ENCODE measurements at regions not wholly inside any gene's neighbourhood (a gene's known extent, or its start where the extent isn't known, plus 50 kb on each side); places are given as distances from the start of the nearest gene placed in this dataset.
"Not testable (repeated sequence)": the region's sequence is repeated elsewhere in the genome, so short reads cannot be mapped to it uniquely, and the experiment has no call there.

DNA sequence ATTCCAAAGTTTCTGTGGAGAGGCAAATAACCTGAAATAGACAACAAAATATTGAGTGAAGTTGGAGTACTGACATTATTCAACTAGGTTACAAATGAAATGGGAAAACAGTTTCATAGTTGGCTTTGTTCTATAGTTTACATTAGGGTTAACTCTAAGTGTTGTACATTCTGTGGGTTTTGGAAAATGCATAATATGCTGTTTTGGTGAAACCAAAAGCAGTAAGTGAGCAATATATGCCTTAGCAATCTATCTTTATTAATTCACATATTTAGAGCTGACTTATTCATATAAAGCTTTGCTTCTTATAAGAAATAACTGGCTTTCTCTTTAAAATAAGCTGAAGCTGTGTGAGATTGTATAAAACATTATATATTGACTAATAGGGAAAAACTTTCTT lies 157.5 kb upstream of the AHI1 start:
- DNase-seq: peak; percentile 24

DNA sequence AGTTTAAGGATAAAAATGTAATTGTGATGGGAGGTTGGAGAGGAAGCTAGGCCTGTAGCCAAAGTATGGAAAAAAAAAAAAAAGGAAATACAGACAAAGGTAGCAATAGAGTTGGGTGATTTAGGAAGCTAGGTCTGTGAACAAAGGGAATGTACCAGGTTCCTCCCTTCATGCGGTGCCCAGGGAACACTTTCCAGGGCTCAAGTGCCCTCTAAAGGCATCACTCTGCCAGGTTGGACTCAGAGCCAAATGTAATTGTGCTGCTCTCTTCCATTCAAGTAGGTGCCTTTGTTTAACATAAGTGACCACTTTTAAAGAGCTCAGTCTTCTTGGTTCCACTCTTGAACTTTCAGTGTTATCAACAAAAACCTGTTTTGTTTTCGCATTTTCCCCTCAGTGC lies 159.7 kb upstream of the AHI1 start:
- DNase-seq: no peak

DNA sequence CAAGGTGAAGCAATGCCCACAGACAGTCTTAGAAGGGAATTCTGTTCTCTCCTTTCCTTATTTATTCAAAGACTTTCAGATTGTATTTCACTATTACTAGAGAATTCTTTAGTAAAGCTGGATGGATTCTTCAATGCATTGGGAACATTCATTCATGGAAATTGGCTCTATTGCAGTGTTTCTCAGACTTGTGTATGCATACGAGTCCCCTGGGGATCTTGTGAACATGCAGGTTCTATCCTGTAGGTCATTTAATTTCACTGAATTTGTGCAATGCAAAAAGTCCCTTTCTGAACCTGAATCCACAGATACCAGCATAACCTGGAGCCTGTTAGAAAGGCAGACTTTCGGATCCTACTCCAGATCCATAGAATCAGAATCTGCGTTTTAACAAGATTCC lies 160.9 kb upstream of the AHI1 start:
- no peak for DNase-seq

DNA sequence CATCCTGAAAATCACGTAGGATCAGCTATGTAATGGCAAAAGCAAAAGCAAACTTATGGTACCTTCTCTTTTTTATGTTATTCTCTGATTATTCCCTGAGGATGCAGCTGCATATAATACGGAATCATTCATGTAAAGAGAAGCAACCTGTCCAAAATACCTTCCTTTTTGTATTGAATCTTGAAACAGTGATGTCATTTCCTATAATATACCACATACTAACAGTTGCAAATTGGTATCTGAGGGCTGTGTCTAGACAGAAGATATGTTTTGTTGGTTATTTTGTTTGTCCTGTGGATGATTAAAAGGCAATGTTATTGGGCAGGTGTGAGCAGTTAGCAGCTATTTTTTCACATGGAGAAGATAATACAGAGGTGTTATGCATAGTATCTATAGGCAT lies 161.4 kb upstream of the AHI1 start:
- DNase-seq: no peak

DNA sequence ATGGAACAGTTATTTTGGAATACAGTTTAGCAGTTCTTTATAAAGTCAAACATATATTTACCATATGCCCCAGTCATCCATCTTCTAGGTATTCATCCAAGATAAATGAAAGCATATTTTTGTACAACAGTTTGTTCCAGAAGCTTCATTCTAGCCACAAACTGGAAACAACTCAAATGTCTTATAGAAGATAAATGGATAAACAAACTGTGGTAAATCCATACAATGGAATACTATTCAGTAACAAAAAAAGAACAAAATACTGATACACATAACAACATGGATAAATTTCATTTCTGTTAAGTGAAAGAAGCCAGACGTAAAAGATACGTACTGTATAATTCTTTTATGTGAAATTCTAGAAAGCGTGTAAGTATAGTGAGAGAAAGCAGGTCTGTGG lies 167.0 kb upstream of the AHI1 start:
- DNase-seq: no peak

DNA sequence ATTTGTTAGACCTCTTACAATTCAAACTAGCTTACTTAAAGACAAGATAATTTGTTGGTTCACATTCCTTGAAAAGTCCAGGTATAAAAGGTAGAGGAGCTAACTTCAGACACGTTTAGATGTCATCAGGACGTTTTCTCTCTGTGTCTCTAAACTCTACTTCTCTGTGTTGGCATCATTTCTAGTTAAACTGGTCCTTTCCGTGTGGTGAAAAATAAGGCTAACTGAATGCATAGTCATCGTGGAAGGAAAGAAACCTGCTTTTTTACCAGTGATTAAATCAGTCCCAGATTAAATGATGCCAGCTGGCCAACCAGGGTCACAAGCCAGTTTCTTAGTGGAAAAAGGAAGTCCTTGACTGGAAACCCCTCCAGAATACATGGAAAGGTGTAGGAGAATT lies 168.4 kb upstream of the AHI1 start:
- no peak for DNase-seq

DNA sequence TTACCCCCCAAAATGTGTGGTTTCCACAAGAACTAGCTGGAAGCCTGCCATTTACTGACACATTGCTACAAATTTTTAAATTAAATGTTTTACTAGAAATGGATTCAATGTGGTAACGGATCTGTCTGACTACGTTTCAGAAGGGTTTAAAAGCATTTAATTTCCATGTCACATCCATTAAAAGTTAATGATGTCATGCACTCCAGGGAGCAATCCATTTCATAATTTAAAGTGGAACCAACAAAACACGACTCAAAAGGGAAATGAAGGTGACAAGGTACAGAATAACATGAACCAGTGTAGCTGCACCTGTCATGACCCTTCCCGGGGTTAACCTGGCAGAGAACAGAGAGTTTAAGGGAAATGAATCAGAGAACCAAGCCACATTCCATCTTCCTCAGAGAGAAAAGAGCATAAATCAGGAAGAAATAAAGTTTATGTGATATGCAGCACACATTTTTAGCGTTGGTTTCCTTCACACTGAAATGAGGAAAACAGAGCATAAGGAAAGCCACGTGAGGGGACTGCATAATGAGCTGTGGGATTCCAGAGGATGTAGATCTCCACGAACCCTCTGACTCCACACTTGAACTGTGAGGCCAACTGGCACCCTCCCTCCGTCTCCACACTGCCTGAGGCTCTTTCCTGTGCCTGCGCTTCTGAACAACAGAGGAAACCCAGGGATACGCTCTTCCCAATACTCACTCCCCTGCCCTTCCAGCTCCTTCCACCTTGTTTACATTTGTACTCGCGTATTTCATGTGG lies 170.3 kb upstream of the AHI1 start:
- DNase-seq: peak; percentile 67

DNA sequence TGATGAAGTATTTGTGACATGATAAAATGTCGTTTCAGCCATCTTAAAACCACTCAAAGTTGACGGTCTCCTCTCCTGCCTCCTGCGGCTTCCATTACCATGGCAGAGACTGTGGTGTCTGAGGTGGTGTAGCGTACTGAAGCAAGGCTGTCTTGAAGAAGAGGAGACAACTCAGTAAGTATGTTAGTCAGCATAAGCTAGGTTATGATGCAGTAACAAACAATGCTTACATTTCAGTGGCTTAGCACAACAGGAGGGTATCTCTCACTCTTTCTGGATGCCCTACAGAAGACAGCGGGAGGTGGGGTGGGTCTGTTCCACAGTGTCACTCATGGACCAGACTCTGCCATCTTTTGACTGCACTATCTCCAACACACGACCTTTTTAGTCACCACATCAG lies 174.7 kb upstream of the AHI1 start:
- DNase-seq: no peak

DNA sequence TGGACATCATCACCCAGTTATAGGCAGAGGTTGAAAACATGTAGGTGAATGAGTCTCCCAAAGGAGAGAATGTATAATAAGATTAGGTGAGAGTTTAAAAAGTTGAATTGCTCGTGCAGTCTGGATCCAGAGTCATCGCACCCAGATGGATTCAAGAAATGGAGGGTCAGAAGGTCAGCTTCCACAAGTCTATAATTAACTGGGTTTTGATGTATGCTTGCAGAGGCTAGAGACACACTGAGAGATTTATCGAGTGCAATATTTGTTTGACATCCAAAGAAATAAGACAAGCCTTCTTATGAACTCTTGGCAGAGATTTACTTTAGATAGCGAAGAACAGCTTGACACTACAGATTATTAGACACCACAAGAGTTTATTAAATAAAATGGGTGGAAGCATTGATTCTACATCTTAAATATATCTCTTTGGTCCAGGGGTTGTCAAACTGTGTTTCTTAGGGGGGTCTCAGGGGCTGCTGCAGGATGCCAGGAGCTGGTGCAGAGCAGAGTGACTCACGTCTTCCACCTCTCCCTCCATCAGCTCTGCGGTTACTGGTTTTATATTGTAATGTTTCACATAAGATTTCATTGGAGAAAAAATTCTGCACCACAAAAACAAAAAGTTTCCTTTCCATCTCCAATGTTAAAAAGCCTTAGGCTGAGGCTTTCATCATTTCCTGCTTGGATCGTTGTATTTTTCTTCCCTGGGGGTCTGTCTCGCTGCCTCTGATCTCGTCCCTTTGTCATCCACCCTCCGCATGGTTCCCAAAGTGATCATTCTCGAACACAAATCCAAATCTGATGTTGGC lies 176.2 kb upstream of the AHI1 start:
- DNase-seq: peak; percentile 93

DNA sequence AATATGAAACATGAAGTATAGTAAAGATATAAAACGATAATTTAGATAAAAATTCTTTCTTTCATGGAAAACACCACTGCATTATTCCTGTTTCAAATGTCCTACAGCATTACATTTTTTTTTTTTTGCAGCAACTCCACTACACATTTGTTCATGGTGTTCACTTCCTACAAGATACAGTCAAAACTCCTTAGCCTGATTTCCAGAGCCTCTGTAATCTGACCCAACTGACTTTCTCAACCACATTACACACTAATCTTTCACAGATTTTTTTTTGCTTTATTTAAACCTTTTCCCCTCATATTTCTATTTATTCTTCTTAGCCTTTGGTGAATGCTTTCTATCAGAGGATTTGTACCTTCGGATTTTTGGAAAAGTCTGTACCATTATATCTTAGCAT lies 176.5 kb upstream of the PDE7B start:
- DNase-seq: peak; percentile 35

DNA sequence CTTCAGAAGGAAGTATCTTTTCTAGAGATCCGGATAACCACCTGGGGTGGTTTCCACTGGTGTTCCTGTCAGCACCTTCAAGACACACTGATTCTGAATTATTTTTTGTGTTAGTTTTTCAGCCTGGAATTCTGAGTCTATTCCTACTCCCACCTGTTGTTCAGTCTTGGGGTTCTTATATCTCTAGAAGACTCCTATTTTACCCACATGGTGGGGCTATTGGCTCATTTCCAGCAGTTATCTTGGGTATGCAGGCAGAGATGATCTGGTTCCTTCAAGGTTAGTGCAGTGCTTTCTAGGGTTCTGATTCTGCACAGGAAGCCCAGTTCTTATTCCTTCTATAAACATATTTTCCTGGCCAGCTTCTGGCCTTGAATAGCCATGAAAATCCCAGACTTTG lies 175.6 kb upstream of the PDE7B start:
- peak; percentile 52 for DNase-seq

DNA sequence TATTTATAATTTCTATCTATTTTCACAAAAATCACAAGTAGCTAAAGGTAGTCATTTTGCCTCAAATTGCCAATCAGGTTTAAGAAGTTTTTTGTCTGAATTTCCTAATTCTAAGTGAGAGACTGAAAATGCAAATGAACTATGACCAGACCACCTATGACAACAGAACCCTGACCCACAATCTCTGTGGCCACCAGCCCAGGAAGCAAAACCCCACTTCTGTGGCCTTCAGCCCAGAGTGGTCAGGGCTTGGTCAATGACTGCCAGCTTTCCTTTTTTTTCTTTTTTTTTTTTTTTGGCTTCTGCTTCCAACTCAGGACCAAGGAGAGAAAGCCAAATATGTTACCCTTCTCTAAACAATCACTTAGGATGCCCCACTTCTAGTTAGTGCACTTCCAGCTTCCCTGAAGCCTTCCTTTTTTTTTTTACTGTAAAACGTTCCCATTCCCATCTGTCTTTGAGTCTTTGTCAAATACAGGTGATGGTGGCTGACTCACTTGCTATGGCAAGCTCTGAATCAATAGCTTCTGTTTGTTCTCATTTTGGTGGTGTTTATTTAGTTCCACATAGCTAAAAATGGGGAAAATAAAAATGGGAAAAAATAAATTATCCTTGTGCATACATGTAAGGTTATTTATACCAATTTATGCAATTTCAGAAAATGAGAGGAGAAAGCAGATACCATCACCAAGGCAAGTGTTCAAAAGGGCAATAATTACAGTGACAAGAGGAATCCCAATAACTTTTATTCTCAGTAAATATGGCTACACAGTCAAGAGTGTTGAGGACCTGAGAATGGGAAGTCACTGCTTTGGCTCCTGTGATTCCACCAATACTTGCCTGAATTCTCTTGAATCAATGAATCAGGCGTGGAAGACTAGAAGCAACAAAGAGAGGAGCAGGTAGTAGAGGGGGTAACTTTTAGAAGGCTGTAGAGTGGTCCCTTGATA lies 170.3 kb upstream of the PDE7B start:
- no peak for DNase-seq

DNA sequence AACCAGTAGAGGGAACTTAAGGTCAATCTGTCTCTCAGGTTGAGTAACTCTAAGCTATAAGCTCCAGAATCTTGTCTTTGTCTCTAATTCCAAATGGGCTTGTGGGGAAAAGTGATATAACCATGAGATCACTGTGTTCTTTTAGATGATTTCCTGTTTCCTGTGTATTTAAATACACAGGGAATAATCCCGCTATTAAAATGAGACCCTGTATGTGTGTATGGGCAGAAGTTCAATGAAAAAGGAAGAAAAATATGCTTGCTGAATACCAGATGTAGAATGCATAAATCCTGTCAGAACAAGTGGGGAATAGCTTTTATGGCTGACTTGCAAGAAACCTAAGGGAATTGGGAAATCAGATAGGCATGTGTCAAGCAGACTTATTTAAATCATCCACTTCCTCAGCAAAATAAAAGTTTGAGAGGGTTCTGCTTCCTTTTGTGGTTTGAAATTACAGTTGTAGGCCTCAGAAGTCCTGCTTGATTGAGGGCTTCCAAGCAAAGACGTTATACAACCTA lies 164.7 kb upstream of the PDE7B start:
- peak; percentile 95 for DNase-seq

DNA sequence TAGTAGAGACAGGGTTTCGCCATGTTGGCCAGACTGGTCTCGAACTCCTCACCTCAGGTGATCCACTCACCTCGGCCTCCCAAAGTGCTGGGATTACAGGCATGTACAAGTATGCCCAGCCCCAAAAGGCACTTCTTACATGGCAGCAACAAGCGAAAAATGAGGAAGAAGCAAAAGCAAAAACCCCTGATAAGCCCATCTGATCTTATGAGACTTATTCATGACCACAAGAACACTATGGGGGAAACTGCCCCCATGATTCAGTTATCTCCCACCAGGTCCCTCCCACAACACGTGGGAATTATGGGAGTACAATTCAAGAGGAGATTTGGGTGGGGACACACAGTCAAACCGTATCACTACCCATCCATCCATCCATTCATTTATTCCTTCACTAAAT lies 163.0 kb upstream of the PDE7B start:
- not testable (repeated sequence) for DNase-seq

DNA sequence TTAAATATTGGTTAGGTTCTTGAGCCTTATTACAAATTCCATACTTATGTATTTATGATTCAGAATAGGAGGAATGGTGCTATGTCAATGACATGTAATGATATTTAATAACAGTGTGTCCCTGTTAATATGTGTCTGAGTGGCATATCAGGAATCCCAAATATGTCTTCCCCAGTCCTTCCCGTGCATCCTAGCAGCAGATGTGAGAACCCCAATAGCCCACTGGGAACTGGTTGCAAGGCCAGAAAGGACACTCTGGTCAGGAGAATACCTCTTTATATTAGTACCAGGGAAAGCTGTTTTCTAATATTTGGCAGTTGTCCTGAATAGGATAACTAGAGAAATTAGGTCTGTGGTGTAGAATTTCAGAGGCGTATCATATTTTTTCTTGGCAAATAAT lies 159.1 kb upstream of the PDE7B start:
- no peak for DNase-seq

DNA sequence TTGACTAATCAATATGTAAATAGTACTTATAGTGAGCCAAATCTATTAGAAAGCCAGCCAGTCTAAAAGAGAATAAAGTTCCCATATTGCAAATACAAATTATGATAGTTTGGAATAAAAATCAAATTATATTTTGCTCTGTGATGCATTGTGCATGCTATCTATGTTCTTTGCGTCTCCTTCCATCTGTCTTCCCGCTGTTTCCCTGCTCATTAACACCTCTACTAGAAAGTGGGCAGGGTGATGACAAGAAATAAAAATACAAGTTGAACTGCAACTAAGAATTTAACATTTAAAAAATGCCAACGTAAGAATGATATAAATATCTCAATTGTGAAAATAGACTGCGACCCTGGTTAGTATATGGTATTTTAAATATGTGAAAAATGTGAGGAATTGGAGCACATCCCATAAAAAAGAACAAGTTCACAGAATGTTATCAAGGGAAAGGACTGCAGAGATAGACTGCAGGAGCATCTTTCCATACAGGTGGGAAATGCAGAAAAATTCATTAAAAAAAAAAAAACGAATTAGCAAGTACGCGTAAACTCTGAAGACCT lies 157.6 kb upstream of the PDE7B start:
- peak; percentile 28 for DNase-seq

DNA sequence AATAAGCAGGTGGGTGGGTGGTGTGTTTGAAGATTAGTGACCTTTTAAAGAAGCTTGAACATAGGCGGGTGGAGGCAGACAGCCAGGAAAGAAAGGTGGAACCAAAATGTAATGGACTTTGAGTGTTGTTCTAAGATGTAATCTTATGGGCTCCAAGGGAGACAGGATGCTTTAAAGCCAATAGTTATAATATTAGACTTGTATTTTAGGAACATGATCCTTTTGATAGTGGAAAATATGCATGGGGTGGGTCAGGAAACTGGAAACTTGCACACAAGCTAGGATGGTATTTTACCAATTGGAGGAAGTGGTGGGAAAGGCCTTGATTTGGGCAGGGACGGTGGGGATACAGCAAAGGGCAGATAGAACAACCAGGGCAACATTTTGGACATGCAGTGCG lies 151.8 kb upstream of the PDE7B start:
- no peak for DNase-seq

DNA sequence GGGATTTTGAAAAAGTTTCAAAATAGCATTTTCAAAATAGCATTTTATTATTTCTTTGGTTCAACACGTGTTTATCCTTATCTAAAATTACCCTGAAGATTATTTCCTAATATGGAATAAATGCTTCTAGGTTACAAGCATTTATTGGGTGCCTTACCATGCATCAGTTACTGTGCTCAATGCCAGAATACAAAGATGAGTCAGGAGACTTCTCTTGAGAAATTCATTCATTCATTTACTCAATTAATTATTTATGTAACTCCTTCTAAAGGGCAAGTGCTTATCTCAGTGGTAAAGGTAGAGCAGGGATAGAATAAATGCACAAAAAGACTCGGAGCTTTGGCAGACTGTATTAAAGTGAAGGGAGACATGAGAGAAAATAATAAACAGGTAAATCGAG lies 150.1 kb upstream of the PDE7B start:
- DNase-seq: no peak

DNA sequence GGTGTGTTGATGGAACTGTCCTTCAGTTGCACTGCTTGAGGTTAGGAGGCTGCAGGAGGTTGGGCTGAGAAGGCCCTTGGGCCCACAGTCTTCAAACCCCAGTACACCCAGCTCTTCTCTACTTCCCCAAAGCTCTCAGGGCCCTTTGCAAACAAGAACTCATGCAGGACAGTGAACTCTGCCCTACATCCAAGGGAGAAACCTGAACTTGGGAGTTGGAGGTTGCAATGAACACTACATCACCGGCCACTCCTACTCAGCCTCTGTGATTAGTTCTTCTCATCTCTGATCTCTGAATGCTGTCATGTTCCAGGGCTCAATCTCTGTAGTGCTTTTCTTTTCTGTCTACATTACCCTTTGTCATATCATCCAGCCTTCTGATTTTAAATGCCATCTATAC lies 148.5 kb upstream of the PDE7B start:
- DNase-seq: no peak

DNA sequence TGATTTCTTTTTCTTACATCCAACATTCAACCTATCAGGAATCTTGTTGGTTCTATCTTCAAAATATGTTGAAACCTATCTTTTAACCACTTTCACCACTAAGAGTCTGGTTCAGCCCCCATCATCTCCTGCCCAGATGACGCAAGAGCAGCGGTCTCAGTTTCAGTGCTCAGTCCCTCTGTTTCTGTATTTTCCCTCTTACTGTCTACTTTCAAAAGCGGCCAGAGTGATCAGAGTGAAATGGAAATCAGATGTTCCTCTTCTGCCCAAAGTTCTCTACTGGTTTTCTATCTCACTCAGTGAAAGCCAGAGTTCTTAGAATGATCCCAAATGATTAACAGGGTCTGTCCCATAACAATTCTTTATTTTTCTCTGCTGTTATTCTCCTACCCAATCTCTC lies 147.9 kb upstream of the PDE7B start:
- no peak for DNase-seq

DNA sequence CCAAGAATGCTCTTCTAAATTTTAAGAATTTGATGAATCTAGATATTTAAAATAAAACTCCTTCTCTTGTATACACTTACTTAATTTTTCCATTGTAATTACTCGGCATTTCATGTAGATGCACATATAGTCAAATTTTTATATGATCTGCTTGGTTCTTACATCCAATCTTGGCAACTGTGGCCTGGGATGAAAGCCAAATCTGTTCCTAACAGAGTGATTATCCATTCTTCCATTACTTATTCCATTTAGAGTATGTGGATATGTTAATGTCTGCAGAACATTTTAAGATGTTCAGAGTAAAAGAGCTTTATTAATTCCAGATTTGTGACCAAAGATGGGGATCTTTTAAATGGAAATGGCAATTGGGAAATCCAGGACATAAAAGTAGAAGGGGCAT lies 144.1 kb upstream of the PDE7B start:
- peak; percentile 9 for DNase-seq

DNA sequence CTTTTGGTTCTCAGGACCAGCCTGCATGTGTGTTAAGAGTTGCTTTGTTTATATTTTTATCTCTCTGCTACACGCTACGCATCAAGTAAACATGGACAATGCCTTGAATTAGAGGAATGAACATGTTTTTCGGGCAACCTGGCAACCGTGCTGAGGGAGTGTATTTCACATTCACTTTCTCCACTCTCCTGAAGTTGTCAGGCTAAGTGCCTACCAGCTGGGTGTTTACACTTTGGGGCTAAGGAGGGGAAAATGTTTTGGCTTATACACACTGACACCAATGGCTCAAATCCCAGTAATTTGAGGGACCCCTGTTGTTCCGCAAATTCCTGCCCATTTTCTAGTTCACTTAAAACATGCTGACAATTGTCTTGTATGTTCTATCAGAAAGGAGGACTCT lies 141.5 kb upstream of the PDE7B start:
- DNase-seq: no peak

DNA sequence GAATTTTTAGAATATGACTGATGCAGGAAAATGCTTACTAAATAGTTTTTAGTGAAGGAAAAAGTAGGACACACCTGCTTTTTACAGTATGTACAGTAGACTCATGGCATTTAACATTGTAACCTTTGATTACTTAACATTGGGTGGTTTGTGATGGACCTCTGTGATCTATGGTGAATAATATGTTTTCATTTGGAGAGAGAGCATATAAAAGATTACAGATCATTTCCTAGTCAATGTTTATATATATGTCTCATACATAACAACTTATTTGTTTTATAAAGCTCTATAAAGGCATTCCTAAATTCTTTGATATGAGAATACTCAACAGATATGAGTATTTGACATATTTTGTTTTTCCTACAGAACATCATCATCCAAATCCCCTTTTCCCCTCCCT lies 129.3 kb upstream of the PDE7B start:
- DNase-seq: no peak
